CD4-positive, alpha-beta T cell treated with Interleukin-6 at 100 ng/mL for 8 hours (primary cell): ENCODE measurements at regions not wholly inside any gene's neighbourhood (a gene's known extent, or its start where the extent isn't known, plus 50 kb on each side); places are given as distances from the start of the nearest gene placed in this dataset.

Experiments used
- DNase-seq: peaks from one replicate; pipeline ENCODE4 v3.0.0-alpha.2; 2020; ENCODE audit warnings: mixed read lengths, low spot score

GRCh38 chr6:112725541-112726085 lies 378.5 kb downstream of the RFPL4B start:
- no peak for DNase-seq

- DNase-seq = no peak
Observed at GRCh38 chr6:112735129-112735528, 388.0 kb downstream of the RFPL4B start.

DNA sequence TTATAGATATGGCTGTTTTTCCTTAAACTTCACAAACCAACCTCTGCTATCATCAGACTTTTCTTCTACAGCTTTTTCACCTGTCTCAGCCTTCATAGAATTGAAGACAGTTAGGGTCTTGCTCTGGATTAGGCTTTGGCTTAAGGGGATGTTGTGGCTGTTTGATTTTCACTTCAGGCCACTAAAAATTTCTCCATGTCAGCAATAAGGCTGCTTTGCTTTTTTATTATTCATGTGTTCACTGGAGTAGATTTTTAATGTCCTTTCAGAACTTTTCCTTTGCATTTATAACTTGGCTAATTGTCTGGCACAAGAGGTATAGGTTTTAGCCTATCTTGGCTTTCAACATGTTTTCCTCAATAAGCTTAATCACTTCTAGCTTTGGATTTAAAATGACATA lies 392.6 kb downstream of the RFPL4B start:
- DNase-seq = no peak

DNA sequence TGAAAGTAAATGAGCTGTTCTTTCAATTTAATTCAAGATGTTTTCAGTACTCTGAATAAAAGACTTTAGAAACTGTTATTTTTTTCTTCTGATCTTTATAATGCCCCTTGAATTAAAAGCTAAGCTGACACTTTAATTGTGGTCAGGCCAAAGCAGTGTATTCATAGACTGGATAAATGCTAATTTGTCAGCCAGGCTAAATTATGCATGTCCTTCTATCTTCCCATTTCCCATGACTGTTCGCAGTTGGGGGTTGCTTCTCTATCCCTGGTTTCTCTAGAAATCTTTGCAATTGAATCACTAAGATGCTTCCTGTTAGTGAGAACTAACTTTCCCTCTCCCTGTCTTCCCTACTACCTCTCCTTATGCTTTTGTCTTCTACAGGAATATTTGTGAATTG lies 396.2 kb downstream of the RFPL4B start:
- DNase-seq = no peak

DNA sequence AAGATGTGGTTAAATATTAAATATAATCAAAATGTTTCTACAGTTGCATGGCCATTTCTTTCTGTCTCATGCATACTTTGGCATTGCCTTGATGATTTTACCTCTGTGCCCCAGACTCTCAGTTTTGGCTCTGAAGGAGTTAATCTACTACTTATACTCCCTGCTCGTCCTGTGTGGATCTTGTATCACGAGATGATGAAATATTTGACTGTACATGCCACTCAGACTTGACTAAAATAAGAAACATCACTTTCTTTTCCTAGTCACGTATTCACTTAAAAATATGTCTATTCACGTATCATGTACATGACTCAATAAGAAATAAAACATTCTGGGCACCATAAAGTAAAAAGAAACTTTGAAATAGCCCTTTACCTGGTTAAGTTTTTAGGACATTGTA lies 397.7 kb downstream of the RFPL4B start:
- DNase-seq = no peak

- no peak for DNase-seq
Observed at GRCh38 chr6:112745765-112746164, 398.6 kb downstream of the RFPL4B start.

DNA sequence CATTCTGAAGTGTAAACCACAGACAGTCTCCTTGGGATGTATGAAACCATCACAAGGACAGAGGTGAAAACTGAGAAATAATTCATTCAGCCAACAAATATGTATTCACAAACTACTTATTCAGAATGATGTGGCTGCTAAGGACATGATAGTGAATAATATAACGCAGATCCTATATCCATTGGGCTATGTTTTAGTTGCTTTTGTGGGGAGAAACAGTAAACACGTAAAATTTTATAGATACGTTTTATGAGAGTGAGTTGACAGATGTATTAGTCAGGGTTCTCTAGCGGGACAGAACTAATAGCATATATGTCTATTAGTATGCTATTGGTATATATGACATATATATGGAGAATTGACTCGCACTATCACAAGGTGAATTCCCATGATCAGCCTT lies 402.5 kb downstream of the RFPL4B start:
- no peak for DNase-seq

DNA sequence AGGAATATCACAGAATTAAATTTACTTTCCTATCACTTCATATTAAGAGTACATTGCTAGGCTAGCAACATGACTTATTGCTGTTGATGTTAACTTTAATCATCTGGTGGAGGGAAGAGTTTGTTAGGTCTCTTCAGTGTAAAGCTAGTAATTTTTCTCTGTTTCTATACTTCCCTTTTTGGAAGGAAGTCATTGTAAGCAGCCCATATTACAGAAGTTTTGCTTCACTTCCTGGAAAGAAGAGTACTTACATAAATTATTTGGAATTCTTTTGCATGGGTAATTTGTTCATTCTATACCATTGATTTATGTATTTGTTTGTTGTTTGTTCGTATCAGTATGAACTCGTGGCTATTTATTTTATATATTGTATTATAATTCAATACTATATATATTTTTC lies 405.2 kb downstream of the RFPL4B start:
- no peak for DNase-seq

DNA sequence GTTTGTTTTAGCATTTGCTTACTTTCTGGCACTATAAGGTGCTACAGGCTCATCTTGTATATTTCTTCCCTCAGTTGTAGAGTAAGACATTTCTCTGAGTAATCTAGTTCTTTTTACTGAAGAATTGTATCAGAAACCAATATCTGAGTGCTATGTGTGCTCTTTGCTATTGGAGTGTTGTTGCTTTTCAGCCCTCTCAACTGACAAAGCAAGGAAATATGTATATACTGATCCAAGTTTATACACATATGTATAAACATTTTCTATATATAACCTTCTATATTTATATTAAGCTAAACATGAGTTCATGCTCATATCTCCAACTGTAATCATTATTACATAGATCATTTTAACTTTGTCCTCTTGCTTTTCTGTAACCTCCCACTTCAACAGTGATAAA lies 405.7 kb downstream of the RFPL4B start:
- DNase-seq = no peak

GRCh38 chr6:112760831-112761230 lies 413.7 kb downstream of the RFPL4B start:
- no peak for DNase-seq

- no peak for DNase-seq
Observed at GRCh38 chr6:112761740-112762139, 414.6 kb downstream of the RFPL4B start.

DNA sequence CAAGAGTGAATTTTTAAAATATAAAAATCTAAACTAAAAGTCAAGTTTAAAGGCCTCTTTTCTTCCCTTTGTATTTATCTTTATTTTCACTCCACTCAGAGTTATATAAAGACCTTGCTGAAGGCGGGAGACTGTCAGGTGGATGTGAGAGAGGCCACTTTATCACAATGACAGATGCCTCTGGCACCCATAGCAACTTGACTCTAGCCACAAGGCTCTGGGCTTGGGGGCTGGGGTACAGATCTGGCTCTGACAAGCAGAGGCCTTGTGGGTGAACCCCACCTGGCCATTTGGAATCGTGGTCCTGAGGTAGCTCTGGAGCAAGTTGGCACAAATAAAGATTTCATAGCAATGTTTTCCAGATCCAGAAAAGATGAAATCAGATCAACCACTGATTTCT lies 417.2 kb downstream of the RFPL4B start:
- DNase-seq = no peak

- no peak for DNase-seq
Observed at GRCh38 chr6:112770308-112770707, 423.2 kb downstream of the RFPL4B start.

GRCh38 chr6:112773187-112773586 lies 426.1 kb downstream of the RFPL4B start:
- no peak for DNase-seq

DNA sequence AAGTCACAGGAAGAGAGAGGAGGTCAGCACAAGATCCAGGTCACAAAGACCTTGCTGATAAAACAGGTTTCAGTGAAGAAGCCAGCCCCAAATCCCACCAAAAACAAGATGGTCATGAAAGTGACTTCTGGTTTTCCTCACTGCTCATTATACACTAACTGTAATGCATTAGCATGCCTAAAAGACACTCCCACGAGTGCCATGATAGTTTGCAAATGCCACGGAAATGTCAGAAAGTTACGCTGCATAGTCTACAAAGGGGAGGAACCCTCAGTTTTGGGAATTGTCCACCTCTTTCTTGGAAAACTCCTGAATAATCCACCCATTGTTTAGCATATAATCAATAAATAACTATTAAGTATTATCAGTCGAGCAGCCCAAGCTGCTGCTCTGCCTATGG lies 427.2 kb downstream of the RFPL4B start:
- DNase-seq = no peak

DNA sequence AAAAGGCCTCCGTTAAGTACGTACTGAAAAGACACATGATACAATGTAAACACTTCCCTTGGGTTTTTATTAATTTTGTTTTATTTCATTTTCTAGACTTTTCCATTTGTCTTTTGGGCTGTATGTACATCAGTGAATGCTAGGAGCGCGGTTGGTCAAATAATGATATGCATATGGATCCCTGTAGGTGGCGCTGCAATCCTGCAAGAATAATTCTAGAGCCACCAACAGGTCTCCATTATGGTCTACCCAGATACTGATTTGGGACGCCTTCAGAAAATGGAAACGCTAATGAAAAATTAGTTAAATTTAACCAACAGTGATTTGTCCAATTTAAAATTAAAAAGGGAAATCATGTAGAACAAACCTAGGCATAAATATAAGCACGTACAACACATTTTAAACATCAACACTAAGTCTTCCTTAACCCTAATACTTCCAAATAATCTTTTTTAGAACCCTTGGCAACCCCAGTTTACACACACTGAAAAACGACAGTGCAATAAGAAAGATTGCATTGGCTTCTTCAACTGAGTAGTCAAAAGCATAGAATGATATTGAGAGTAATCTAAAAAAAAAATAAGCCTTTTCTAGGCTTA lies 433.5 kb downstream of the RFPL4B start:
- no peak for DNase-seq

DNA sequence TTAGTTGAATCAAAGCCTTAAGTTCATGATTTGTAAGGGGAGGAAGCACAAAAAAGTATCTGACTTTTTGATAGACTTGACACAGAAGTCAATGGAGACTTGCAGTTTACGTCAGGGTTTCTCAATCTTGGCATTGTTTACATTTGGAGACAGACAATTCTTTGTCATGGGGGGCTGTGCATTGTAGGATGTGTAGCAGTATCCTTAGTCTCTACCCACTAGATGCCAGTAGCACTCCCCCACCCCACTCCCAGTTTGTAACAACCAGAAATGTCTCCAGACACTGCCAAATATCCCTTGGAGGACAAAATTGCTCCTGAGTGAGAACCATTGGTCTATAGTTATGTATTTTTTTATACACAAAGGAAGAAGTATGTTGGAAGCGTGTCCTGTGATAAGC lies 434.1 kb downstream of the RFPL4B start:
- DNase-seq = no peak

GRCh38 chr6:112785408-112785807 lies 438.3 kb downstream of the RFPL4B start:
- no peak for DNase-seq

DNA sequence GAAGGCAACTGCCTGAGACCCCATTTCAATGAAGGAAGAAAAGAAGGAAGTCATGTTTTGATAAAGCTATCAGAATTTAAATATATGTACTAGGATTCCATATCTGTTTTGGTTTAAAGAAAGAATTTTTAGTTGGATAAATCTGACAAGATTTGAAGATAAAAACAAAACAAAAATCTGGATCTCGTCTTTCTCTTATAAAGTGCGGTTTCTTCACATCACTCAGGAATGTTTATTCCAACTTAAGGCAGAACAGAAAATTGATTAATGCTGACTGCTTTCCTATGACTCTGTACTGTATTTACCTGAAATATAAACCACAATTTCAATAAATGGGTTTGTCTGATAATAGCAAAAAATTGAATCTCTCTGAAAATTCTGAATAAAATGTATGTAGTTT lies 439.7 kb downstream of the RFPL4B start:
- no peak for DNase-seq

GRCh38 chr6:112787371-112787770 lies 440.2 kb downstream of the RFPL4B start:
- no peak for DNase-seq

DNA sequence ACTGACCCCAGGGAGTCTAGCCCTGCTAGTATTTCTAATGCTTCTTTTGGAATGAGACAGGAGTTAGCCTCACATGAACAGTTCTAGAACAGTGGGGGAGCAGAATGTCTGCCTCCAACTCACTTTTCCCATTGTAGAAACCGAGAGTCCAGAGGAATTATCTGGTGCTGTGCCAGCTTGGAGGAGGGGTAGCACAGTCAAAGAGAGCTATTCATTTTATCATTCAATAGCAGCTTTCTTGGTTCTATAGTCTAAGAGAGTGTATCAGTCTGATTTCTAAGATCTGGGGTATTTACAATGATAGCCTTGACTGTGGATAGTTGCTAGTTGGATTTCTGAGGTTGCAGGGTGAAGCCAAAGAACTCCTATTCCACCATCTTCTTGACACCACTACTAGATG lies 448.2 kb downstream of the RFPL4B start:
- no peak for DNase-seq

DNA sequence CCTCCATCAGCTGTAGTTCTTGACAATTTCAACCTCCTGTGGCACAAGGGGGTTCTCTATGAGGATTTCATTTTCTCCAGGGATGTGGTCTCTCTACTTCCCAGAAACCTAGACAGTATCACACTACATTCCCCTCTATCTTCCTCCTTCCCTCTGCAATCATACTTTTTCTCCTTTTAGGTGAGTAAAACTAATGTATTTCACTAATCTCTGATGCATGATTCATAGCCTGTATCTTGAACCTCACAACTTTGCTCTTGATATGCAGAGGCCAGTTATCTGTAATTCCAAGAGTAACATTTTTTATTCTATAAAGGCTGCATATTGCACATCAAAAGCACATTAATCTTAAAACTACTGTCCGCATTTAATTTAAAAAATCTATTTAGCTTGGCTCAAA lies 449.6 kb downstream of the RFPL4B start:
- DNase-seq = no peak

- DNase-seq = no peak
Observed at GRCh38 chr6:112799889-112800288, 452.8 kb downstream of the RFPL4B start.

DNA sequence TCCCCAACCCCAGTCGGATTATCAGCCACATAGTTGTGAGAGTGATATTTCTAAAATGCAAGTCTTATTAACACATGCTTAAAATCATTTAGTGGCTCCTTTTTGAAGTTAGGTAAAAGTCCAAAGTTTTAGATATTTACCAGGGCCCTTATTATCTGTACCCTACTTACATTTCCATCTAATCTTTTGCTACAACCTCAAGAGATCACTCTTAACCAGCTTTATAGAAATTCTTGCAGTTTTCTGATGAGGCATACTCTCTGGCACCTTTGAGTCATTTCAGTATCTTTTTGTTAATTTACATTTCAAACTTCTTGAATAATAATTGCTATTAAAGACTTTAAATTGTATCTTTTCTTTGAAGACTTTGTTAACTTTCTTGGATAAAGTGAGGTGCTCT lies 453.3 kb downstream of the RFPL4B start:
- no peak for DNase-seq

DNA sequence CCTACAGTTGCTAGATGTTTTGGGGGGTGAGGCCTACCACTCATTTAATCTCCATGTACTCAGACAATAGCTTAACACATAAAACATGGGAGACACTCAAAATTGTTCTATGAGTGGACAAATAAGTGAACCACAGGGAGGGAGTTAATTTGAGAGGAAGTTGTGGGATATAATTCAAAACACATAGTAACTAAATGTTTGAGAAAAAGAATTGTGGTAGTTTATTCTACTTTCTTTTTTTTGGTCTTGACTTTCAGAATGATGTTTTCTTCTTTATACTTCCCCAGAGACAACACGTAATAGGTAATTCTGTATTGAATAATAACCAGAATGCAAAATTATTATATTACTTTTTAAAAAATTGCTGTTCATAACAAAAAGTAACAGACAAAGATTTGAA lies 453.8 kb downstream of the RFPL4B start:
- DNase-seq = no peak
